Activated T-cell treated with anti-CD3 and anti-CD28 coated beads, Interleukin-2, amount 50 U/mL, for 24 hours (primary cell): ENCODE measurements at regions not wholly inside any gene's neighbourhood (a gene's known extent, or its start where the extent isn't known, plus 50 kb on each side); places are given as distances from the start of the nearest gene placed in this dataset.
"Not testable (repeated sequence)": the region's sequence is repeated elsewhere in the genome, so short reads cannot be mapped to it uniquely, and the experiment has no call there.

ENCODE experiments used
- DNase-seq: peaks from one replicate; pipeline ENCODE4 v3.0.0-alpha.2; 2020
- H3K27ac Mint-ChIP-seq: 2 replicates; pipeline ENCODE4 v1.8.0; 2020; ENCODE audit warnings: mild to moderate bottlenecking, mixed read lengths
- H3K27me3 Mint-ChIP-seq: 2 replicates; pipeline ENCODE4 v1.8.0; 2020; ENCODE audit warnings: mixed read lengths
- H3K36me3 Mint-ChIP-seq: 2 replicates; pipeline ENCODE4 v1.8.0; 2020; ENCODE audit warnings: low read depth, mixed read lengths
- H3K4me1 Mint-ChIP-seq: 2 replicates; pipeline ENCODE4 v1.8.0; 2020; ENCODE audit warnings: low read depth, mixed read lengths
- H3K4me3 Mint-ChIP-seq: 2 replicates; pipeline ENCODE4 v1.8.0; 2020; ENCODE audit warnings: mild to moderate bottlenecking, moderate library complexity, mixed read lengths
- H3K9me3 Mint-ChIP-seq: 2 replicates; pipeline ENCODE4 v1.8.0; 2020; ENCODE audit warnings: mixed read lengths

DNA sequence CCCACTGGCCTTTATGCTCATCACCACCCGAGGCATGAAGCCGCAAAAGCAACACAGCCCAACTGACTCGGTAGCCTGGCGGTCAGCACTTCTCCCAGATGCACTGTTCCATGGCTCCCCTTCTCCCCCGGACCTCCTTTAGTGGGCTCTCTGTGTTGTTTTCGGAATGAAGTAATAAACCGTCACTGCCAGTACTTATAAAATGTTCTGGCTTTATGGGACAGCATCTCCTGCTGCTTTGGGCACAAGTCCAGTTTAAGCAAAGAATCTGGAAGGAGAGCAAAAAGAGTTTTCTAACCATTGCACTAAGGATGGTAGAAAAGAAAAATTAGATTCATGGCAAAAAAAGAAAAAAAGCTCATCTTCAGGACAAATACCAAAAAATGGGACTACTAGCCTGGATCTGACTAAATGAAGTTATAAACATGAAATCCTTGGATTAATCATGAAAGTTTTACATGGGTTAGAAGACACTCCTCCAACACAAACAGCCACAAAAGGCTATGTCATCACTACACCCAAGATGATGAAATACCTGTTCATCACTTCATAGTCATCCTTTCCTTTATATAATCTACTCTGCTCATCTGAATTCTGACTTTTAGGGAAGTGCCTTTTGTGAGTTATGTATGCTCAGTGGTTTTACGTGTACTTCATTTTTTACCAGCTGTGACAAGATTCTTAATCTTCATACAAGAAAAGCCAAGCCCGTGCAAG, 89.5 kb upstream of the UBE2E2 start:
- Mint-ChIP-seq H3K9me3 (no peaks in the 10 kb centered on the region), H3K27me3 (no peaks in the 10 kb centered on the region), H3K4me3 (no peak overlapping the region), H3K4me1 (peaks cover 2% of the 10 kb centered on the region), H3K27ac (no peak overlapping the region), H3K36me3 (no peaks in the 10 kb centered on the region)
- no peak for DNase-seq

- Mint-ChIP-seq H3K27me3 (no peaks in the 10 kb centered on the region), H3K4me3 (no peak overlapping the region), H3K36me3 (no peaks in the 10 kb centered on the region), H3K27ac (no peak overlapping the region), H3K9me3 (no peaks in the 10 kb centered on the region), H3K4me1 (peaks cover 2% of the 10 kb centered on the region)
- DNase-seq, result no peak
Observed at GRCh38 chr3:23114432-23114831, 88.7 kb upstream of the UBE2E2 start.

GRCh38 chr3:23115171-23115877, 87.8 kb upstream of the UBE2E2 start:
- Mint-ChIP-seq H3K9me3 (no peaks in the 10 kb centered on the region), H3K27me3 (no peaks in the 10 kb centered on the region), H3K27ac (no peak overlapping the region), H3K4me1 (peaks cover 2% of the 10 kb centered on the region), H3K36me3 (no peaks in the 10 kb centered on the region), H3K4me3 (no peak overlapping the region)
- DNase-seq, result no peak

- Mint-ChIP-seq H3K27ac (no peak overlapping the region), H3K4me1 (peaks cover 2% of the 10 kb centered on the region), H3K4me3 (no peak overlapping the region), H3K36me3 (no peaks in the 10 kb centered on the region), H3K9me3 (no peaks in the 10 kb centered on the region), H3K27me3 (no peaks in the 10 kb centered on the region)
- no peak for DNase-seq
Observed at GRCh38 chr3:23116081-23116837, 86.9 kb upstream of the UBE2E2 start.

DNA sequence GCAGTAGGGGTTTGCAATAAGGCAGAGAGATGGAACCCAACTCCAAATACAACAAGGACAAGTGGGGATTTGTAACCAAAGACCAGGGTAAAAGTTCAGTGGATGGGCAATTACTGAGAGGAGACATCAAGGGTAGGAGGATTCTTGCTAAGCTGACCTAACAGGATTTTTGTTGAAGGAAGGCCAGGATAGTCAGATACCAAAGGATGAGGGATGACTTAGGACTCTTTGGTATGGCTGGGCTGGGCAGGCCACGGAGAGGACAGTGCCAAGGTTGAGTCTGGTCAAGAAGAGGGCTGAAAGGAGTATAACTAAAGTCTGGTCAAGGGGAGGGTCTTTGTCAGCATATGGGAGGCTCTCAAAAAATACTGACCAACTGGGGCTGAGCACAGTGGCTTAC, 85.3 kb upstream of the UBE2E2 start:
- H3K9me3 Mint-ChIP-seq, result no peaks in the 10 kb centered on the region
- no peak overlapping the region for H3K27ac Mint-ChIP-seq
- H3K4me3 Mint-ChIP-seq, result no peak overlapping the region
- no peaks in the 10 kb centered on the region for H3K27me3 Mint-ChIP-seq
- H3K36me3 Mint-ChIP-seq, result no peaks in the 10 kb centered on the region
- H3K4me1 Mint-ChIP-seq, result peaks cover 2% of the 10 kb centered on the region
- DNase-seq, result no peak

DNA sequence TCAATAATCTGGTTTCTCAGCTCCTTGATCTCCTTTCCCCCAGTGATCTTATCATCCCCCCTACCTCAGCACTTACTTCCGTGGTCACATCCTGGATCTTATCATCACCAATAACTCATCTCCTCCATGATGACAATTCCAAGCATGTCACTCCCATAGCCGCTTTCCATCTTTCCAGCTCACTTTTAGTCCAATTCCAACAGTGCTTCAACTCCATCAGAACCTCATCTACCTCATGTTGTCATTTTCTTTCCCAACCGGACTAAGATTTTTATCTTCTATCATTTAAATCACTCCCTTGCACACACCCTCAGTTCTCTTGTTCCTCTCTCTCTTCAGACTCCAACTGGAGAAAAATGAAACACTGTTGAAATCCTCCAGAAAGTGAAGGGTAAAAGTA, 75.9 kb upstream of the UBE2E2 start:
- H3K36me3 Mint-ChIP-seq, result no peaks in the 10 kb centered on the region
- no peak overlapping the region for H3K4me3 Mint-ChIP-seq
- H3K27me3 Mint-ChIP-seq, result no peaks in the 10 kb centered on the region
- H3K9me3 Mint-ChIP-seq, result no peaks in the 10 kb centered on the region
- no peaks in the 10 kb centered on the region for H3K4me1 Mint-ChIP-seq
- no peak for DNase-seq
- H3K27ac Mint-ChIP-seq, result no peak overlapping the region

DNA sequence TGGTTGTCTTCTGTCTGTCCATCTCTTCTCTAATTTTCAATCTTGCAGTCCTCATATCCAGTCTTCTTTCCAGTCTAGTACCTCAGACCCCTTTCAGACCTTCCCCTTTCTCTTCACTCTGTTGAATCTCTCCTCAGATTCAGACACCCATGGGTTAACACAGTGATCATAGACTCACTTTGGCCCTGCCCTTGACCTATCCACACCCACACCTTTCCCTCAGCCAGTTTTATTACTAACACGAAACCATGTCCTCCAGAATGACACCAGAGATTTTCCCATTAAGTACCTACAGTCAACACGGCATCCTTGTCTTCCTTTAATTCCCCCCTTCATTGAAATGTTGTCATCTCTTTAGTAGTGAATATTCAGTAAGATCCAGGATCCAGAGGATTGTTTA, 74.5 kb upstream of the UBE2E2 start:
- H3K4me3 Mint-ChIP-seq, result no peak overlapping the region
- no peak overlapping the region for H3K27ac Mint-ChIP-seq
- H3K9me3 Mint-ChIP-seq, result no peaks in the 10 kb centered on the region
- H3K36me3 Mint-ChIP-seq, result no peaks in the 10 kb centered on the region
- H3K4me1 Mint-ChIP-seq, result no peaks in the 10 kb centered on the region
- no peaks in the 10 kb centered on the region for H3K27me3 Mint-ChIP-seq
- no peak for DNase-seq

GRCh38 chr3:23129117-23129516, 74.0 kb upstream of the UBE2E2 start:
- Mint-ChIP-seq H3K9me3 (no peaks in the 10 kb centered on the region), H3K27ac (no peak overlapping the region), H3K36me3 (no peaks in the 10 kb centered on the region), H3K27me3 (no peaks in the 10 kb centered on the region), H3K4me3 (no peak overlapping the region), H3K4me1 (no peaks in the 10 kb centered on the region)
- no peak for DNase-seq

DNA sequence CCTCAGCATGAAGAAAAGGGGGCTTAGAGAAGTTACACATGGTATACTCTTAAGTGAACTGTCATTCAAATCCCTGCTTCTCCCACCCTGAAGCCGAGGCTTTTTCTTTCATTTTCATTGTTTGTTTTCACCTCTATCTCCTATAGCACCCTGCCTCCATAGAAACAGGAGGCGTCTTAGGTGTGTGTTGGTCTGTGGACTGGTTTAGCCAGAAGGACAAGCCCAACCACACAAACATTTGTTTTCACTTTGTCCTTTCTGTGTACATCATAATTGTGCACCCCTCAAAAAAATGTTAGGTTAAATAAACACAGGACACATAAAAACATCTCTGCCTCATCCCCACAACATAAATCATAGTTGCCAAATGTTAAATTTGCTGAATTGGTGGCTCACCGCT, 73.3 kb upstream of the UBE2E2 start:
- DNase-seq, result no peak
- Mint-ChIP-seq H3K4me3 (no peak overlapping the region), H3K27me3 (no peaks in the 10 kb centered on the region), H3K9me3 (no peaks in the 10 kb centered on the region), H3K27ac (no peak overlapping the region), H3K36me3 (no peaks in the 10 kb centered on the region), H3K4me1 (no peaks in the 10 kb centered on the region)

DNA sequence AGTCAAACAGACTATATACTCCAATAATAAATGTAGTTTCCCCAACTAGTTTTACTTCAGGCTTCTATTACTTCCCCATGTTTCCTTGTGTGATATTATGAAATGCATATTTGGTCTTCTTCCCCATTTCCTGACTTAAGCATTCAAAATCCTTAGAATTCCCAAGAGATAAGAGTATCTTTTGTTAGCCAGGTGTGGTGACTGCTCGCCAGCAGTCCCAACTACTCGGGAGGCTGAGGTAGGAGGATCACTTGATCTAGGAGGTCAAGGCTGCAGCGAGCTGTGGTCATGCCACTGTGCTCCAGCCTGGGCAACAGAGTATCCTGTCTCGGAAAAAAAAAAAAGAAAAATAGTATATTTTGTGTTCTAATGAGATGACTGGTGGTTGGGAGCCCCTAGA, 72.7 kb upstream of the UBE2E2 start:
- Mint-ChIP-seq H3K4me1 (no peaks in the 10 kb centered on the region), H3K9me3 (no peaks in the 10 kb centered on the region), H3K36me3 (no peaks in the 10 kb centered on the region), H3K27me3 (no peaks in the 10 kb centered on the region), H3K4me3 (no peak overlapping the region), H3K27ac (no peak overlapping the region)
- DNase-seq, result no peak

DNA sequence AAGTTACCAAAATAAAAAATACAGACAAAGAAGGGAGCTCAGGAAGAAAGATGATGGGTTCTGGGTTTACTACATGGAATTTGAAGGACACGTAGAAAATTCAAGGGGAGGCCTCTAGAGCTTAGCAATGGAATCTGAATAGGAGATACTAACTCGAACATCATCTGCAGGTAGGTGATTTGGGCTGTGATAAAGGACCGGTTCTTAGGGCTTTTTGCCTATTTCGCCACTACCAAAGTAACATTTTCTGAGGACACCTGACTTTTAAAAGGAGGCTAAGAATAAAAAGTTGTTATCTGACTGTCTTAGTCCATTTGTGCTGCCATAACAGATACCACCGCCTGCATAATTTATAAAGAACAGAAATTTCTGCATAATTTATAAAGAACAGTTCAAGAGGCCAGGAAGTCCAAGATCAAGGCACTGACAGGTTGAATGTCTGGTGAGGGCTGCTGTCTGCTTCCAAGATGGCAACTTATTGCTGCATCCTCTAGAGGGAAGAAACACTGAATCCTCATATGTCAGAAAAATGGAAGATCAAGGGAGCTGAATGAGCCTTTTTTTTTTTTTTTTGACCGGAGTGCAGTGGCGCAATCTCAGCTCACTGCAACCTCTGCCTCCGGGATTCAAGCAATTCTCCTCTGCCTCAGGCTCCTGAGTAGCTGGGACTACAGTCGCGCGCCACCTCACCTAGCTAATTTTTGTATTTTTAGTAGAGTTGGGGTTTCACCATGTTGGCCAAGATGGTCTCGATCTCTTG, 67.9 kb upstream of the UBE2E2 start:
- Mint-ChIP-seq H3K27me3 (no peaks in the 10 kb centered on the region), H3K36me3 (no peaks in the 10 kb centered on the region), H3K4me1 (no peaks in the 10 kb centered on the region), H3K27ac (no peak overlapping the region), H3K9me3 (no peaks in the 10 kb centered on the region), H3K4me3 (no peak overlapping the region)
- DNase-seq, result no peak

DNA sequence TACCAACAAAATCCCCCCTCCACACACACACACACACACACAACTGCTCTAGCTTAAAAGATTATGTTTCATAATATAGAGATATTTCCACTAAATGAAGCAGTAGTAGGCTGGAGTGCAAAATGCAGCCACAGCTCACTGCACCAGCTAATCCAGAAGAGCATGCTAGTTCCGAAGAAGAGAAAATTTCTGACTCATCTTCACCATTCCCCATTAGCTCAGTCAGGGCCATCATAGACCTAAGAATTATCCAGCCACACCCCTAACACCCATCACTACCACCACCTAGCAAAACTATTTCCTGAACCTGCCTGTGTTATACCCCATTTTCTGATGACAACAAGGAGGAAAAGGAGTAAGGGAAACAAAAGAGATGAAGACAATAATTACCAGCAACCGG, 67.1 kb upstream of the UBE2E2 start:
- Mint-ChIP-seq H3K27ac (no peak overlapping the region), H3K4me1 (no peaks in the 10 kb centered on the region), H3K27me3 (no peaks in the 10 kb centered on the region), H3K36me3 (no peaks in the 10 kb centered on the region), H3K9me3 (no peaks in the 10 kb centered on the region), H3K4me3 (no peak overlapping the region)
- DNase-seq, result no peak

DNA sequence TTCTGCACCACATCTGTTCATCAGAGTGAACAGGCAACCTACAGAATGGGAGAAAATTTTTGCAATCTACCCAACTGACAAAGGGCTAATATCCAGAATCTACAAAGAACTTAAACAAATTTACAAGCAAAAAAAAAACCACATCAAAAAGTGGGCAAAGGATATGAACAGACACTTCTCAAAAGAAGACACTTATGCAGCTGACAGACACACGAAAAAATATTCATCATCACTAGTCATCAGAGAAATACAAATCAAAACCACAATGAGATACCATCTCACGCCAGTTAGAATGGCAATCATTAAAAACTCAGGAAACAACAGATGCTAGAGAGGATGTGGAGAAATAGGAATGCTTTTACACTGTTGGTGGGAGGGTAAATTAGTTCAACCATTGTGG, 59.1 kb upstream of the UBE2E2 start:
- not testable (repeated sequence) for H3K4me3 Mint-ChIP-seq, H3K27me3 Mint-ChIP-seq, DNase-seq, H3K9me3 Mint-ChIP-seq, H3K36me3 Mint-ChIP-seq, H3K4me1 Mint-ChIP-seq
- peak overlapping the region; percentile 41 for H3K27ac Mint-ChIP-seq

- Mint-ChIP-seq H3K9me3 (no peaks in the 10 kb centered on the region), H3K36me3 (no peaks in the 10 kb centered on the region), H3K4me3 (no peak overlapping the region), H3K4me1 (peaks cover 6% of the 10 kb centered on the region), H3K27me3 (no peaks in the 10 kb centered on the region), H3K27ac (no peak overlapping the region)
- DNase-seq, result no peak
Observed at GRCh38 chr3:23146163-23146562, 57.0 kb upstream of the UBE2E2 start.
